ENCODE measurements at regions not wholly inside any gene's neighbourhood (a gene's known extent, or its start where the extent isn't known, plus 50 kb on each side); places are given as distances from the start of the nearest gene placed in this dataset.

DNA sequence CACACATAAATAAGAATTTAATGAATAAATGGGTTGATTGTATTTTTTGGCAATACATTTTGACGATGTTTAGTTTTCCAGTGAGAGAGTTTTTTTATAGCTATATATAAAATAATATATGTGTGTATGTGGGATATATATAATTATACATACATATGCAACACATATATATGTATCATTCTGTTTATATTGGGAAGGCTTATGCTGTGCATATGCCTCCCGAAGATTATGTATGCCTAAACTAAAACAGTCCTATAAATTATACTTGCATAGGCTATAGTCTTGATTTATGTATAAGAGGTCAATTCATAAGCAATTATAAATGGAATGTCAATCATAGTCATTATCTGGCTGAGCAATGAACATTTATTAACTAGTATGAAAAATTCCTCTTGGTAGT lies 151.3 kb upstream of the HMHB1 start:
- H3K9me3 ChIP-seq = no peaks in the 10 kb centered on the region
- intact Hi-C loops (cut with DNase I; ENCODE audit: low total_unique reads) = no loop called here
- H3K36me3 ChIP-seq = no peaks in the 10 kb centered on the region
- H3K4me3 ChIP-seq = no peak overlapping the region
- peaks cover 0 to 19% (median 3%) of the 10 kb centered on the region in 4 donors for H3K4me1 ChIP-seq
- WGBS, 5 donors = 85 to 99% (median 90%) methylated on average over 2 of the region's 2 CpGs
- no peak overlapping the region for H3K27ac ChIP-seq
- no peaks in the 10 kb centered on the region for H3K27me3 ChIP-seq
- TF ChIP-seq, protein P1, sequence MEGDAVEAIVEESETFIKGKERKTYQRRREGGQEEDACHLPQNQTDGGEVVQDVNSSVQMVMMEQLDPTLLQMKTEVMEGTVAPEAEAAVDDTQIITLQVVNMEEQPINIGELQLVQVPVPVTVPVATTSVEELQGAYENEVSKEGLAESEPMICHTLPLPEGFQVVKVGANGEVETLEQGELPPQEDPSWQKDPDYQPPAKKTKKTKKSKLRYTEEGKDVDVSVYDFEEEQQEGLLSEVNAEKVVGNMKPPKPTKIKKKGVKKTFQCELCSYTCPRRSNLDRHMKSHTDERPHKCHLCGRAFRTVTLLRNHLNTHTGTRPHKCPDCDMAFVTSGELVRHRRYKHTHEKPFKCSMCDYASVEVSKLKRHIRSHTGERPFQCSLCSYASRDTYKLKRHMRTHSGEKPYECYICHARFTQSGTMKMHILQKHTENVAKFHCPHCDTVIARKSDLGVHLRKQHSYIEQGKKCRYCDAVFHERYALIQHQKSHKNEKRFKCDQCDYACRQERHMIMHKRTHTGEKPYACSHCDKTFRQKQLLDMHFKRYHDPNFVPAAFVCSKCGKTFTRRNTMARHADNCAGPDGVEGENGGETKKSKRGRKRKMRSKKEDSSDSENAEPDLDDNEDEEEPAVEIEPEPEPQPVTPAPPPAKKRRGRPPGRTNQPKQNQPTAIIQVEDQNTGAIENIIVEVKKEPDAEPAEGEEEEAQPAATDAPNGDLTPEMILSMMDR (IDR thresholded peaks at IDR 0.05) = no peak
- TF ChIP-seq POLR2A (IDR thresholded peaks at IDR 0.05) = no peak
- no peak for TF ChIP-seq POLR2AphosphoS5 (IDR thresholded peaks at IDR 0.05)
- TF ChIP-seq EP300 (IDR thresholded peaks at IDR 0.05) = no peak
- DNase-seq = no peak

DNA sequence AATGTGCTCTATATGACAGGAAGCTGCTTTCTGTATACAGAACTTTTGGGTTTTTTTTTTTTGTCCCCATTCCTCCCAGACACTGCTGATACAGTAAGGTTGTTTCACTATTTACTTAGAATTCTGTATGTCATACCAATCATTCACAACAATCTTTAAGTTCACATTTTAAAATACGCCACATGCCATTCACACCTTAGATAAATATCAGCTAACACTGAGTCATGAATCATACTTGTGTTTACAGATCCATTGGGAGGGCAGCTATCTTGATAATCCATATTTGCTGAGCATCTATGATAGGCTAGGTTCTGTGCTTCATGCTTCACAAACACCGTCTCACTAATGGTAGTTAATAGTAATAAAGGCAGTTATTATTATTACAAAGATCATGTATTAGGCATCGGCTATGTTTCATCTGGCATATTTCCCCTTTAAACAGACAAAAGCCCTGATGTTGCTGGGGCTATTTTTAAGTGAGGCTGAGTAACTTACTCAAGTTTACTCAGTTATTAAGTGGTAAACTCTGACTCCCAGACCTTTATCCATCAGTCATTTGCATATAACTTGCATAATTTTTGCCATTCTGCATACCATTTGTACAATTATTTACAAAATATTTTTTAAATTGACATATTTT lies 152.2 kb upstream of the HMHB1 start:
- H3K4me3 ChIP-seq = no peak overlapping the region
- H3K27ac ChIP-seq = no peak overlapping the region
- H3K4me1 ChIP-seq = peaks cover 0 to 19% (median 3%) of the 10 kb centered on the region in 4 donors
- intact Hi-C loops (cut with DNase I; ENCODE audit: low total_unique reads) = no loop called here
- WGBS, 5 donors = 40 to 49% (median 41%) methylated on average over 3 of the region's 3 CpGs
- no peak for DNase-seq
- no peaks in the 10 kb centered on the region for H3K36me3 ChIP-seq
- TF ChIP-seq POLR2A (IDR thresholded peaks at IDR 0.05) (no peak), EP300 (IDR thresholded peaks at IDR 0.05) (no peak), POLR2AphosphoS5 (IDR thresholded peaks at IDR 0.05) (no peak)
- TF ChIP-seq, protein P1 (IDR thresholded peaks at IDR 0.05) = no peak
- H3K27me3 ChIP-seq = no peaks in the 10 kb centered on the region
- H3K9me3 ChIP-seq = no peaks in the 10 kb centered on the region

DNA sequence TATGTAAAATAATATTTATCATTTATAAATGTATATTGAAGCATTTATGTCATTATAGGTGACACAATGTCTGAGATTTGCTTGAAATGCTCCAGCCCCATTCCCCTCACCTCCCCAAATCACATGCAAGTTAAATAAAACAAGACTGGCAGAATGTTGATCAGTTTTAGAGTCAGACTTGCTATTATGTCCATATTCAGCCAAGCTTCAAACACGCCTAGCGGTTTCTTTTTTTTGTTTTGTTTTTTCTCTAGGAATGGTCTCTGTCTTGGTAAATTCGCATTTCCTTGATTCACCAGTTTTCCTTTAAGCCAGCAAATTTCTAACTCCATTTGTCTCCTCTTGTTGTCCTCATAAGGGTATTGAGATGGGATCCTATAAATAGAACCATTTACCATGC lies 153.0 kb upstream of the HMHB1 start:
- TF ChIP-seq POLR2AphosphoS5 (IDR thresholded peaks at IDR 0.05) (no peak), EP300 (IDR thresholded peaks at IDR 0.05) (no peak), POLR2A (IDR thresholded peaks at IDR 0.05) (no peak)
- TF ChIP-seq, protein P1 (IDR thresholded peaks at IDR 0.05) = no peak

DNA sequence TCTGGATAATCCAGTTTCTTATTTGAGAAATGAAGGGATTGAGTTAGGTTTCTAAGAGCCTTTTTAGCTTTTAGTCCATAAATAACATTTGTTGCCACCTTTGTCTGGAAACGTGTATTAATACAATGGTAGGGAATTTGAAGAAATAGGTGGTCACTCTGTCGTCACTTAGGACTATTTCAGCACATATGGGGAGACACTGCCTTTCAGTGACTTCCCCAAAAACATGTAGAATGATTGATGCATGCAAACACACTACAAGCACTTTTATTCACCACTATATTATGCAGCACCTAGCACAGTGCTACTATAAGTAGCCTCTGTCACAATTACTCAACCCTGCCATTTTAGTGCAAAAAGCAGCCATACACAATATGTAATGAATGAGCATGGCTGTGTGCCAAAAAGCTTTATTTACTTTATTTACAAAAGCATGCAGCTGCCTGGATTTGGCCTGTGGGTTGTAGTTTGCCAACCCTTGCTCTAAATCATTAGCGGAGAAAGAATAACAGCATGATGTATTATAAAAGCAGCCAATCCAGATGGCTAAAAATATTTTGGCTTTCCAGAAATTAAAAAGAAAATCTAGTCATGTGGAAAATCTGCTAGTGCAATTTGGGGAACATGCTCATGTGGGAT lies 154.2 kb upstream of the HMHB1 start:
- TF ChIP-seq POLR2AphosphoS5 (IDR thresholded peaks at IDR 0.05) (no peak), EP300 (IDR thresholded peaks at IDR 0.05) (no peak), POLR2A (IDR thresholded peaks at IDR 0.05) (no peak)
- TF ChIP-seq, protein P1 (IDR thresholded peaks at IDR 0.05) = no peak
- peak in 1 of 2 donors; percentile 75 for DNase-seq
- Histone ChIP-seq H3K4me1 (peaks cover 0 to 19% (median 3%) of the 10 kb centered on the region in 4 donors), H3K27me3 (no peaks in the 10 kb centered on the region), H3K27ac (no peak overlapping the region), H3K4me3 (no peak overlapping the region), H3K9me3 (no peaks in the 10 kb centered on the region), H3K36me3 (no peaks in the 10 kb centered on the region)
- WGBS, 5 donors = 58 to 63% (median 60%) methylated on average over 3 of the region's 3 CpGs
- intact Hi-C loops (cut with DNase I; ENCODE audit: low total_unique reads) = no loop called here

More for the DNA sequence above, 153.0 kb upstream of the HMHB1 start:
- Histone ChIP-seq H3K9me3 (no peaks in the 10 kb centered on the region), H3K27me3 (no peaks in the 10 kb centered on the region), H3K4me3 (no peak overlapping the region), H3K27ac (no peak overlapping the region), H3K36me3 (no peaks in the 10 kb centered on the region), H3K4me1 (peaks cover 0 to 19% (median 3%) of the 10 kb centered on the region in 4 donors)
- WGBS, 5 donors = 93 to 98% (median 97%) methylated on average over 3 of the region's 3 CpGs
- no peak for DNase-seq
- intact Hi-C loops (cut with DNase I; ENCODE audit: low total_unique reads) = no loop called here
